Loucy (cell line): ENCODE measurements at regions not wholly inside any gene's neighbourhood (a gene's known extent, or its start where the extent isn't known, plus 50 kb on each side); places are given as distances from the start of the nearest gene placed in this dataset.
"Not testable (repeated sequence)": the region's sequence is repeated elsewhere in the genome, so short reads cannot be mapped to it uniquely, and the experiment has no call there.

Experiments
- H2AFZ ChIP-seq: fragments of 200-600 bp; sonication (generic); 2 replicates; pipeline ENCODE4 v1.6.0; 2016; ENCODE audit warnings: antibody characterized with exemption, mild to moderate bottlenecking, low read length, moderate library complexity
- H3F3A ChIP-seq: fragments of 200-600 bp; 2 replicates; pipeline ENCODE4 v1.6.0; 2016; ENCODE audit warnings: antibody characterized with exemption, low read depth, mild to moderate bottlenecking
- H3K27me3 ChIP-seq: fragments of 200-600 bp; sonication (generic); 2 replicates; pipeline ENCODE4 v1.6.1; 2014; ENCODE audit warnings: low read length, mild to moderate bottlenecking; ENCODE audit not compliant: insufficient read depth, poor library complexity, severe bottlenecking
- H3K36me3 ChIP-seq: fragments of 200-600 bp; sonication (generic); 2 replicates; pipeline ENCODE4 v1.6.1; 2016; ENCODE audit warnings: low read length; ENCODE audit not compliant: insufficient read depth
- H3K4me1 ChIP-seq: fragments of 200-600 bp; sonication (generic); 2 replicates; pipeline ENCODE4 v1.5.1; 2014; ENCODE audit warnings: low read length, mild to moderate bottlenecking; ENCODE audit not compliant: insufficient read depth, poor library complexity, severe bottlenecking
- H3K4me2 ChIP-seq: fragments of 200-600 bp; sonication (generic); 2 replicates; pipeline ENCODE4 v1.6.0; 2014; ENCODE audit warnings: antibody characterized with exemption, low read length, low read depth, mild to moderate bottlenecking; ENCODE audit not compliant: poor library complexity, severe bottlenecking
- H3K4me3 ChIP-seq: fragments of 200-600 bp; sonication (generic); 2 replicates; pipeline ENCODE4 v1.5.1; 2014; ENCODE audit warnings: low read length, mild to moderate bottlenecking, mixed read lengths; ENCODE audit not compliant: poor library complexity, severe bottlenecking
- H3K79me2 ChIP-seq: fragments of 200-600 bp; sonication (generic); 2 replicates; pipeline ENCODE4 v1.6.1; 2014; ENCODE audit warnings: low read length; ENCODE audit not compliant: insufficient read depth
- H3K9ac ChIP-seq: fragments of 200-600 bp; sonication (generic); 2 replicates; pipeline ENCODE4 v1.6.0; 2014; ENCODE audit warnings: mild to moderate bottlenecking, low read depth, low read length, moderate library complexity; ENCODE audit not compliant: poor library complexity, severe bottlenecking
- H3K9me2 ChIP-seq: fragments of 200-600 bp; sonication (generic); replicated peaks from 2 replicates; pipeline ENCODE4 v1.6.1; 2016; ENCODE audit warnings: low read depth, low read length, mixed read lengths
- H3K9me3 ChIP-seq: fragments of 200-600 bp; sonication (generic); 2 replicates; pipeline ENCODE4 v1.6.1; 2014; ENCODE audit warnings: mild to moderate bottlenecking, antibody characterized with exemption, low read length, low read depth; ENCODE audit not compliant: insufficient read depth
- H4K20me1 ChIP-seq: fragments of 200-600 bp; sonication (generic); 2 replicates; pipeline ENCODE4 v1.6.0; 2014; ENCODE audit warnings: antibody characterized with exemption, low read length, mild to moderate bottlenecking; ENCODE audit not compliant: insufficient read depth, poor library complexity, severe bottlenecking
- CTCF ChIP-seq: fragments of 200-600 bp; sonication (generic); conservative IDR thresholded peaks from 2 replicates; pipeline ENCODE4 v1.5.1; 2014; ENCODE audit warnings: mild to moderate bottlenecking, antibody characterized with exemption, low read length
- EZH2phosphoT487 ChIP-seq: fragments of 200-600 bp; IDR thresholded peaks from 2 replicates; pipeline ENCODE4 v1.6.1; 2018; ENCODE audit warnings: antibody characterized with exemption, mild to moderate bottlenecking, moderate library complexity, borderline replicate concordance

- no peaks in the 10 kb centered on the region for H4K20me1 ChIP-seq
- H3K4me3 ChIP-seq: no peak overlapping the region
- no peaks in the 10 kb centered on the region for H3K9me3 ChIP-seq
- no peaks in the 10 kb centered on the region for H3K27me3 ChIP-seq
- no peak overlapping the region for H3K9ac ChIP-seq
- H3K9me2 ChIP-seq: no peaks in the 10 kb centered on the region
- no peaks in the 10 kb centered on the region for H3K79me2 ChIP-seq
- no peaks in the 10 kb centered on the region for H3K36me3 ChIP-seq
- no peak overlapping the region for H3K4me2 ChIP-seq
- no peak for TF ChIP-seq CTCF
- no peaks in the 10 kb centered on the region for H3K4me1 ChIP-seq
- H2AFZ ChIP-seq: no peak overlapping the region
- no peaks in the 10 kb centered on the region for H3F3A ChIP-seq
These were observed 144.7 kb upstream of the ADGRL4 start for GRCh38 chr1:79151006-79151796.

GRCh38 chr1:79150576-79150975 is 144.0 kb upstream of the ADGRL4 start:
- H3K36me3 ChIP-seq: no peaks in the 10 kb centered on the region
- H3K9ac ChIP-seq: no peak overlapping the region
- TF ChIP-seq CTCF (no peak), EZH2phosphoT487 (no peak)
- no peak overlapping the region for H3K4me2 ChIP-seq
- no peak overlapping the region for H2AFZ ChIP-seq
- H3K79me2 ChIP-seq: no peaks in the 10 kb centered on the region
- no peak overlapping the region for H3K4me3 ChIP-seq
- no peaks in the 10 kb centered on the region for H3F3A ChIP-seq
- H3K4me1 ChIP-seq: no peaks in the 10 kb centered on the region
- no peaks in the 10 kb centered on the region for H4K20me1 ChIP-seq
- no peaks in the 10 kb centered on the region for H3K9me3 ChIP-seq
- no peaks in the 10 kb centered on the region for H3K27me3 ChIP-seq
- H3K9me2 ChIP-seq: no peaks in the 10 kb centered on the region

GRCh38 chr1:79138227-79138626 is 131.7 kb upstream of the ADGRL4 start:
- not testable (repeated sequence) for H3K9me2 ChIP-seq, H3K36me3 ChIP-seq, H3K4me3 ChIP-seq, H3K79me2 ChIP-seq, H4K20me1 ChIP-seq, H2AFZ ChIP-seq, H3K9ac ChIP-seq, H3K9me3 ChIP-seq, H3K4me2 ChIP-seq, H3K4me1 ChIP-seq, H3K27me3 ChIP-seq, H3F3A ChIP-seq

GRCh38 chr1:79133774-79134364 is 127.3 kb upstream of the ADGRL4 start:
- no peaks in the 10 kb centered on the region for H3F3A ChIP-seq
- no peak overlapping the region for H3K4me2 ChIP-seq
- no peaks in the 10 kb centered on the region for H3K36me3 ChIP-seq
- H3K27me3 ChIP-seq: no peaks in the 10 kb centered on the region
- TF ChIP-seq CTCF (no peak), EZH2phosphoT487 (no peak)
- H3K4me3 ChIP-seq: no peak overlapping the region
- no peaks in the 10 kb centered on the region for H3K9me2 ChIP-seq
- H2AFZ ChIP-seq: no peak overlapping the region
- no peaks in the 10 kb centered on the region for H3K79me2 ChIP-seq
- H3K9ac ChIP-seq: no peak overlapping the region
- no peaks in the 10 kb centered on the region for H3K9me3 ChIP-seq
- no peaks in the 10 kb centered on the region for H4K20me1 ChIP-seq
- H3K4me1 ChIP-seq: no peaks in the 10 kb centered on the region
